ENCODE measurements at regions not wholly inside any gene's neighbourhood (a gene's known extent, or its start where the extent isn't known, plus 50 kb on each side); places are given as distances from the start of the nearest gene placed in this dataset.

GRCh38 chr21:18655931-18656330, 252.3 kb upstream of the TMPRSS15 start:
- TF ChIP-seq EZH2 (IDR thresholded peaks at IDR 0.05; ENCODE audit: insufficient read depth, poor library complexity, severe bottlenecking) (no peak), EZH2phosphoT487 (IDR thresholded peaks at IDR 0.05; ENCODE audit: insufficient read depth, low read depth) (no peak)
